Left lobe of liver (tissue), 2 donors: ENCODE measurements at regions not wholly inside any gene's neighbourhood (a gene's known extent, or its start where the extent isn't known, plus 50 kb on each side); places are given as distances from the start of the nearest gene placed in this dataset.

Source experiments
- ATAC-seq: fragments of 200-7000 bp; cut with Tn5 transposase; one replicate; pipeline ENCODE4 v1.9.1; 2020; ENCODE audit warnings: mild to moderate bottlenecking, moderate library complexity
- DNase-seq: peaks from one replicate; pipeline ENCODE4 v3.0.0-alpha.2; 2020; ENCODE audit warnings: low spot score
- donor health status: DM: no; HTN: no; CAD: no; lungs with moderate emphysema.
- donor health status: DM: no; HTN: yes; CAD: no.

DNA sequence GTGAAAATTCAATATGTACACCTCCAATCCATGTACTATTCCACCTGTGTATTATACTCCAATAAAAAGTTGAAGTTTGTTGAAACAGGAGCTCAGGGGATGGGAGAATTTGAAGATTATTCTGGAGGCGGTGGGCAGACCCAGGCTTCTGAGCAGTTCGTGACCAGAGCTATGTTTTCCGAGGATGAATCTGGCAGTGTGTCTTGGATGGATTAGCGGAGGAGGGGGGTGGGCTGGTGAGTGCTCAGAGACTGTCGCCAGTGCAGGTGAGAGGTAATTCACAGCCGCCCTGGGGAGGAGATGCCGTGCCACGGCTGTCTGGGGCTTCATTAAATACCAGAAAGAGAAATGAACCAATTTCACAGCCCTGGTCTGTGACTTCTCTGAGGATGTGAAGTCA lies 283.0 kb upstream of the RTL1 start:
- ATAC-seq = no peak
- no peak for DNase-seq

- DNase-seq = no peak
- ATAC-seq = no peak
These were observed 283.7 kb upstream of the RTL1 start for GRCh38 chr14:101186992-101187815.

DNA sequence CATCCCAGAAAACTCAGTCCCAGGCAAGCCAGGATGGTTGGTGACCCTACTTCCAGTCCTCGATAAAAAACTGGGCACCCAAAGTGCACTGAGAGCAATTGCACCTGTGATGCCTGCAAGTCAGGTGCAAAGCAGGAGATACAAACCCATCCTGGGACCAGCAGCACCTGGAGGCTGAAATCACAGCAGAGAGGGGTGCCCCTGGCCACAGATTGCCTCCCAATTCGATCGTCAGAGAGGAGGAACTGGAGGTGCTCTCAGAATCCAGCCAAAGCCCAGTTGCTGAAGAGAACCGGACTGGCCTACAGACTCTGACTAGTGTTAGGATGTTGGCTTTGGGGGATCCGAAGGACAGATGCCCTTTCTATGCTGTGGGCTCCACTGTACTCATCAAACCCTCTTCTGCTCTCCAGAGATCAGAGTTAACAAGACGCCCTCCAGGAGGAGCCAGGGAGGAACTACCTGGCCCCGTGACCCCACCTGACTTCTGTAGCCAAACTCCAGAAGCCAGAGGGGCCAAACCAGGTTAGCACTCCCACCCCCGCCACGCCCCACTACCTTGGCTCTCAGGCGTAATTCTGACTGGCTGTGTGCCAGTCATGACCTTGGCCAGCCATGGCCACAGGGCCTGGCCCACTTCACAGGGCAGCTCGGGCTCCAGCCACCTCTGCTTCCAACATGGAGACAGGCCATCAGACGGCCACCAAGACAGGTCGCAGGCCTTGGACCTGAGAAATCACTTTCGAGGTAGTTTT lies 284.5 kb upstream of the RTL1 start:
- DNase-seq = no peak
- ATAC-seq = no peak

GRCh38 chr14:101188571-101188915 lies 285.0 kb upstream of the RTL1 start:
- ATAC-seq (no peak), DNase-seq (no peak)

GRCh38 chr14:101189266-101189665 lies 285.7 kb upstream of the RTL1 start:
- DNase-seq (no peak), ATAC-seq (no peak)

GRCh38 chr14:101189962-101190560 lies 286.5 kb upstream of the RTL1 start:
- ATAC-seq = no peak
- DNase-seq = no peak

- DNase-seq (peak; percentile 16), ATAC-seq (no peak)
These were observed 287.7 kb upstream of the RTL1 start for GRCh38 chr14:101191101-101191720.

DNA sequence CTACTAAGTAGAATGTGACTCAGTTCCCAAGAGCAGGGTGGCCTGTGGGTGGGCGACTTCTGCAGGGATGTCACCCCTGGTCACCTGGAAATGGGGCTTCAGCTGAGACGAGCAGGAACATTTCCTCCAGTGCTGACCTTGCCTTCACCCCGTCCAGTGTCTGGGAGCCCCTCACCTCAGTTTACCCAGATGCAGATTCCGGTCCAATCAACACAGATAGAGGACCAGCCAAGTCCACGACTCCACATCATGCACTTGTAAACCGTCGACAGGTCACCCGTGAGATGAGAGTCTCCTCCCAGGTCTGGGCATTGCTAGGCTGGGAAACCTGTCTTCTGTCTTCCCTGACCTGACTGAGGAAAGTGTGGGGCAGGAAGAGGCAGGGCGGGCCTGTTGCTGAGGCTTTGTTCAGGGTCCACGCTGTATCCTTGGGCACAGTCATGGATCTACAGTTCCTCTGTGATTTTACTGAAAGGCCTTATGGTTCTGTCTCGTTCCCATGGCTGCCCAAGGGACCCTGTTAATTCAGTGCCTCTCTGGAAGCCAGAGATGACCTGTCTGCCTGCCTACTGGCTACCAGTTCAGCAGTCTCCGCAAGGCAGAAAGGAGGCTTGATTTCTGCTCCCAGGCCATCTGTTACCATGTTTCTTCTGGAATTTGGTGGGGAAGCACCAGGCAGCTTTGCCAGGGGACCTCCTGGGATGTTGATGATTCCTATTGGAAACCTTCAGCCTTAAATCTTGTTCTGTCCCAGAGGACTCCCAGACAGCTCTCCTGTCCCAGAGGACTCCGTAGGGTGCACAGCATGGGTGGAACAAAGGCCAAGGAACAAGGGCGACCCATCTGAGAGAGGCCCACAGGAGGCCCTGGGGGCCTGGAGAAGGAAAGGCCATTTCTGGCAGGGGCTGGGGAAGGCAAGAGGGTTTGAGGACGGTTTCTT lies 288.5 kb upstream of the RTL1 start:
- ATAC-seq (no peak), DNase-seq (peak; percentile 31)

GRCh38 chr14:101192661-101193000 lies 289.1 kb upstream of the RTL1 start:
- ATAC-seq (no peak), DNase-seq (peak; percentile 16)

DNA sequence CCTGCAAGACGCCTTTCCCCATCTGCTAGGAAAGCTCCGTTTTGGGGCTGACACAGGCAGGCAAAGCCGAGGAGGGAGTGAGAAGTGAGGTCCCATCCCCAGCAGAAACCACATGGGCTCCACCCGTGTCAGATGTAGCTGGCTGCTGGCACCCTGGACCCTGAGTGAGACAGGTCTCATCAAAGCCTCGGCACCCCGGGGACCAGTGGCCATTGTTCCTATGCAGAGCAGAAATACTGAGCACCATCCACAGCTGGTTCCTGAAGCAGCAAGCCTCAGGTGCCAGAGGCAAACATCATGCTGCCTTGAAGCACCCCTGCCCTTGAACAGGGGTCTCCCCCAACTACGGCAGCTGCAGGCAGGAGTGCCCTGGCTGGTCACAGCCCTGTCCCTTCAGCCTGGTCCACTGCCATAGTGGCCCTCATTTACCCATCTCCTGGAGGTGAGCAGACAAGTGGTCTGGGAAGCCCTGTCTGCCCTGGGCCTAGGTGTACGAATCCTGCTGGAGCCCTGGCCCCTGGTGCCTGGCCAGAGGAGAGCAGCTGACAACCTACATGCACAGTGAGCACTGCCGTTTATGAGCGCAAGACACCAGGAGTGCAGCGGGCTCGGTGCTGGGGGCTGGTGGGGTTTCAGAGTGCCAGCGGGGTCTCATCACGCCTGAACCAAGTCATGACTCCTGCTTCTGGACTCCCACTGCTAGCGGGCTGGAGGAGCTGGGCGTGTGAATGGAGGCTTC lies 289.8 kb upstream of the RTL1 start:
- ATAC-seq (no peak), DNase-seq (peak; percentile 34)

DNA sequence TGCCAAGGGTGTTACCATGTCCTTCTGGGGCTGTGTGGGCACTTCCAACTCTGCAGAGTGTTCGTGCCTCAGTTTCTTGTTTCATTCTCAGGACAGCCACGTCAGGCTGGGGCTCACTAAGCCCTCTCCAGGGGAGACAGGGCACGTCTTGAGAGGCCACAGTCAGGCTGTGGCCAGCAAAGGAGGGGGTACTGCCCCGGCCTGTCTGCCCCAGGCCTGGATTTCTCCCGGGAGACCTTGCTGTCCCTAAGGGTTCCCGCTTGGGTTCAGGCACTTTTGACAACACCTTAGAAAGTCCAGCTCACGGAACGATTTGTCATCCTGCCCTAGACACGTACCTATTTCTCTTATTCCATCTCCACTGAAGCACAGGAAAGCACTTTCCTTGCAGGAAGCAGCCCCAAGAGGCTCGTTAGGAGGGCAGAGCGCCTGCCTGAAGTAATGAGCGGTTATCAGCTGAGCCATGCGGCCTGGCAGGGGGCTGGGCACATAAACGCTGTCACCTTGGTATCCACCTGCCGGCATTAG lies 290.4 kb upstream of the RTL1 start:
- DNase-seq (peak; percentile 16), ATAC-seq (no peak)

DNA sequence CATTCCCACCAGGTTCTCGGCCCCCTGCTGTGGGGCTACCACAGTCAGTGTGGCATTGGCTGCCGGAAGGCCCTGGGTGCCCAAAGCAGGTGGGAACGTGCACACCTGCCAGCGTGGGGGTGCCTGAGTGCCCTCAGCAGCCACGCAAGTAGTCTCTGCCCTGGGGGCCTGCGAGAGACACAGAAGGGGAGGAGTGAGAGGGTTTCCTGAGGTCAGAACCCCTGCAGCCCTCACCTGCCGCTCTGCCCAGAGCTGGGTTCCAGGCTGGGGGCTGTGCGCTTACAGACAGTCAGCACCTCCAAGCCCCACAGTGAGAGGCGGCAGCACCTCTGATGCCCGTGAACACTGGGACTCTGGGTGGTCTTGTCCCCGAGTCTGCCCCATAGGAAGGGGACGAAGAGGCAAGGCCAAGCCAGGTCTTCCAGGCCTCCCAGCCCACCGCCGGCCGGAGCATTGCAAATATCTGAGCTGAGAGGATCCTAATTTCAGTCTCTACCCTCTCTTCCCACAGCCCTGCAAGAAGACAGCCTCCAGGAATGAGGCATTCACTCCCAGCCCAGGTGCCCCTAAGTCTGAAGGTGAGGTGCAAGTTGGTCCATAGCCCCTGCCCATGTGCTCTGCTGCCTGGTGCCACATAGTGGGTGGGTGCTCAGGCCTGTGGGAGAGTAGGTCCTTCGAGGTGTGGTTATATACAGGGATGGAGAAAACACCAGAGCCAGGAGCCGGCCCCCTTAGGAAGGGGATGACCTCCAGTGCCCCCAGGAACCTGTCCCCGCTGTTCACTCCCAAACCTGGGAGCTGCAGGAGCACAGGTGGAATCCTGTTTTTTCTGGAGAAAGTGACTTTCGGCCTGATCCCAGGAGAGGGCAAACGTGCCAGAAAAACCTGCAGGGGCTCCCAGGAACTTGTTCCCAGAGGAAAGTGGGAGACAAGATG lies 291.1 kb upstream of the RTL1 start:
- DNase-seq = peak; percentile 27
- no peak for ATAC-seq

DNA sequence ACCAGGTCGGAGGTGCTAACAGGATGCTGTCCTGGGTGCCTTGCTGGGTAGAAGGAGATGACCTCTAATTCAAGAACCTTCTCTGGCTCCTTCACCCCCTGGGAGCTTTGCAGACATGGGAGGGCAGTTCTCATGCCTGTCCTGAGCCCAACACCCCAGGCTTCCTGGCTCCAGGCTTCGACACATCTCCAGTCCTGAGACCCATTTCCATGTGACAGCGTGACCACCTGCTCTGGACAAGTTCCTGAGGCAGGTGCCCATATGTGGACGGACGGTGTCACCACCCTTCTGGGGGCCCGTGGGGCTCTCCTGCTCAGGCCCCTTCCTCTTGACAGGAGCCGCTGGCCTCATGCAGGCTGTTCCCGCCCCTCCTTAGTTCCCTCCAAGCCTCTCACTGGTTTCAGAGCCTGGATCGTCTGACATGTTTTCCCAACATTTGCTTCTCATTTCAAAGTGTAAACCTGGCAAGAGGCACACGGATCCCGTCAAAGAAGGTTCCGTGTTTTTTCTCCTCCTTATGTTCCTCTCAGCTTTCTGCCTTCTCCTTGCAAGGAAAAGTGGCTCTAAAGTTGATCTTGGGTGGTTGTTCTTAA lies 291.9 kb upstream of the RTL1 start:
- no peak for ATAC-seq

GRCh38 chr14:101196051-101196712 lies 292.7 kb upstream of the RTL1 start:
- DNase-seq = peak; percentile 5
- no peak for ATAC-seq

More for the DNA sequence above, 291.9 kb upstream of the RTL1 start:
- DNase-seq = peak; percentile 16

DNA sequence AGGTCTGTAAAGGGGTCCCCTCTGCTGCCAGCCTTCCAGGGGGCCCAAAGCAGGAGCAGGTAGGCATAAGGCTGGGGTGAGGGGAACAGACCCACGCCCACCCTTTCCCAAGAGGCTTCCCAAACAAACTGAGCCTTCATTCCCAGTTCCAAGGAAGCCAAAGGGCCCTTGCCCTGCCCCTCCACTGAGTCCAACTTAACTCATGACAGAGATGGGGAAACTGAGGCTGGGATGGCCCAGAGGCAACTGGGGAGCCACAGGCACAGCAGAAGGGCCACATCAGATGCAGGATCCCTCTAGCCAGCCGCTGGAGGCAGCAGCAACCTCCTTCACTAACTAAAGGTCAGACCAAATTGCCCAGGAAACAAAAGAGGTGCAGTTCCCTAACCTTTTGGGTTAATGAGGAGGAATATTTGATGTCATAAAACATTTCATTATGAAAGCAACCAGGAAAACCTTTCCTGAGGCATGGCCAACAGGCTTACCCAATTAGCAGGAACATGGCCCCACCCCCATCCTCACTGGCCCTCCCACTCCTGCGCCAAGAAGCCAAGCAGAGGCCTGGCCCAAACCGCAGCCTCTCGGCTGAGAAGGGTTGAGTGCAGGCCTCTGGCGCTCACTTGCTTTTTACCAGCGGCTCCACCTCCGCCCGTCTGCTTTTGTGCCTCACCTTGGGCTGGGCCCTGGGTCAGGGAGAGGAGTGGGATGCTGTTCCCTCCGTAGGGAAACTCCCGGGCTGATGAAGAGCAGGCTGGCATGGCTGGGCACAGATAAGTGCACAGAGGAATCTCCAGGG lies 293.5 kb upstream of the RTL1 start:
- peak; percentile 7 for DNase-seq
- no peak for ATAC-seq

- ATAC-seq (no peak), DNase-seq (no peak)
These were observed 294.3 kb upstream of the RTL1 start for GRCh38 chr14:101197595-101198397.
